Loucy (cell line): ENCODE measurements at regions not wholly inside any gene's neighbourhood (a gene's known extent, or its start where the extent isn't known, plus 50 kb on each side); places are given as distances from the start of the nearest gene placed in this dataset.

Experiments
- CTCF ChIP-seq: fragments of 200-600 bp; sonication (generic); conservative IDR thresholded peaks from 2 replicates; pipeline ENCODE4 v1.5.1; 2014; ENCODE audit warnings: mild to moderate bottlenecking, antibody characterized with exemption, low read length
- EZH2phosphoT487 ChIP-seq: fragments of 200-600 bp; IDR thresholded peaks from 2 replicates; pipeline ENCODE4 v1.6.1; 2018; ENCODE audit warnings: antibody characterized with exemption, mild to moderate bottlenecking, moderate library complexity, borderline replicate concordance

- TF ChIP-seq CTCF: no peak
- no peak for TF ChIP-seq EZH2phosphoT487
These were observed 207.9 kb downstream of the TSHZ3 start for GRCh38 chr19:31141301-31141700.
